ENCODE measurements at regions not wholly inside any gene's neighbourhood (a gene's known extent, or its start where the extent isn't known, plus 50 kb on each side); places are given as distances from the start of the nearest gene placed in this dataset.
"Not testable (repeated sequence)": the region's sequence is repeated elsewhere in the genome, so short reads cannot be mapped to it uniquely, and the experiment has no call there.

DNA sequence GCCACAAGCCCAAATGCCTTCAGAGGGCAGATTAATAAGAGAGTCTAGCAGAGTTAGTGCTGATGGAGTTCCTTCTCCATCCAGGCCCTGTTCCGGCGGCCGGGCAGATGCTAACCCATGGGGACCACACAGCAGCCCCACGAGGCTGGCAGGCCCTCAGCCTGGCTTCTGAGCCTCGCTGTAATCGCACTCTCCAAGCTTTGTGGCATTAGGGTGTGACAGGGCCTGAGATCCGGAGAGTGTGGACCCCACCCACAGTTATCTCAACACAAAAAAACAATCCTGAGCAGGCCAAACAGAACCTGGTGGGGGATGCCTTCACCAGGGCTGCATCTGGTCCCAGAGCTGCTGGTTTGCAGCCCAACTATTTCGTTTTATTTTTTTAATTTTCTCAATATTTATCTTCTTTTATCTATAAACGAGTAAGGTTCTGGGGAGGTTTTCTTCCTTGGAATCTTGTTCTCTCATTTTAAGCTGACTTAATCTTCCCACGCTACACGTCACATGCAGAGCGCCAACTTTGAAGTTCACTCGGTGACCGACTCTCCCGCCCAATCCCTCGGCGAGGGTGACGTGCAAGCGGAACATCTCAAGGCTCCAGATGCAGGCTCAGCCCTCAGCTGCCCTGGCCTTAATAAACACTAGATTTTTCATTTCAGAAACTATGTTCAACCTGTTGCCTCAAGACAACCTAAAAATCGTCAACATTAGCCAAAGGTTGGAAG is 372.4 kb downstream of the BCL2L11 start:
- not testable (repeated sequence) for TF ChIP-seq JUND (IDR thresholded peaks at IDR 0.05); MEF2A (IDR thresholded peaks at IDR 0.05; ENCODE audit: borderline replicate concordance, low read depth); EZH2phosphoT487 (IDR thresholded peaks at IDR 0.05; ENCODE audit: borderline replicate concordance, low read depth); YY1 (IDR thresholded peaks at IDR 0.05; ENCODE audit: low read depth); RFX5 (IDR thresholded peaks at IDR 0.05; ENCODE audit: low read length); SMC3 (IDR thresholded peaks at IDR 0.05; ENCODE audit: low read depth, low read length)
- TF ChIP-seq, protein P1, sequence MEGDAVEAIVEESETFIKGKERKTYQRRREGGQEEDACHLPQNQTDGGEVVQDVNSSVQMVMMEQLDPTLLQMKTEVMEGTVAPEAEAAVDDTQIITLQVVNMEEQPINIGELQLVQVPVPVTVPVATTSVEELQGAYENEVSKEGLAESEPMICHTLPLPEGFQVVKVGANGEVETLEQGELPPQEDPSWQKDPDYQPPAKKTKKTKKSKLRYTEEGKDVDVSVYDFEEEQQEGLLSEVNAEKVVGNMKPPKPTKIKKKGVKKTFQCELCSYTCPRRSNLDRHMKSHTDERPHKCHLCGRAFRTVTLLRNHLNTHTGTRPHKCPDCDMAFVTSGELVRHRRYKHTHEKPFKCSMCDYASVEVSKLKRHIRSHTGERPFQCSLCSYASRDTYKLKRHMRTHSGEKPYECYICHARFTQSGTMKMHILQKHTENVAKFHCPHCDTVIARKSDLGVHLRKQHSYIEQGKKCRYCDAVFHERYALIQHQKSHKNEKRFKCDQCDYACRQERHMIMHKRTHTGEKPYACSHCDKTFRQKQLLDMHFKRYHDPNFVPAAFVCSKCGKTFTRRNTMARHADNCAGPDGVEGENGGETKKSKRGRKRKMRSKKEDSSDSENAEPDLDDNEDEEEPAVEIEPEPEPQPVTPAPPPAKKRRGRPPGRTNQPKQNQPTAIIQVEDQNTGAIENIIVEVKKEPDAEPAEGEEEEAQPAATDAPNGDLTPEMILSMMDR (IDR thresholded peaks at IDR 0.05): not testable (repeated sequence)
- TF ChIP-seq, protein P2, sequence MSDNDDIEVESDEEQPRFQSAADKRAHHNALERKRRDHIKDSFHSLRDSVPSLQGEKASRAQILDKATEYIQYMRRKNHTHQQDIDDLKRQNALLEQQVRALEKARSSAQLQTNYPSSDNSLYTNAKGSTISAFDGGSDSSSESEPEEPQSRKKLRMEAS (IDR thresholded peaks at IDR 0.05; ENCODE audit: low read depth): not testable (repeated sequence)
